CD4-positive, CD25-positive, alpha-beta regulatory T cell (primary cell): ENCODE measurements at regions not wholly inside any gene's neighbourhood (a gene's known extent, or its start where the extent isn't known, plus 50 kb on each side); places are given as distances from the start of the nearest gene placed in this dataset.
"Not testable (repeated sequence)": the region's sequence is repeated elsewhere in the genome, so short reads cannot be mapped to it uniquely, and the experiment has no call there.

Experiments used
- ATAC-seq, 2 donors: fragments of 150-1000 bp; cut with Tn5 transposase; one replicate each; pipeline ENCODE4 v1.10.0; 2021; ENCODE audit warnings: low read depth in 2 of 2, moderate number of reproducible peaks in 2 of 2, moderate library complexity in 1 of 2
- DNase-seq, 3 donors: peaks; one replicate each; pipeline versions ENCODE4 v3.0.0 to v3.0.0-alpha.2; 2012 to 2022; ENCODE audit warnings: mixed read lengths in 1 of 3
- H3K27ac ChIP-seq: one replicate; pipeline ENCODE4 v1.7.0; 2013; ENCODE audit warnings: mild to moderate bottlenecking, low read length; ENCODE audit not compliant: insufficient read depth, poor library complexity, severe bottlenecking
- H3K27me3 ChIP-seq: one replicate; pipeline ENCODE4 v1.7.0; 2013; ENCODE audit warnings: low read length; ENCODE audit not compliant: control insufficient read depth, insufficient read depth
- H3K36me3 ChIP-seq: one replicate; pipeline ENCODE4 v1.7.0; 2013; ENCODE audit warnings: mild to moderate bottlenecking, low read length, moderate library complexity; ENCODE audit not compliant: control insufficient read depth, insufficient read depth
- H3K4me1 ChIP-seq: 2 replicates; pipeline ENCODE4 v1.7.0; 2013; ENCODE audit warnings: mild to moderate bottlenecking, low read length; ENCODE audit not compliant: insufficient read depth, control insufficient read depth, poor library complexity, severe bottlenecking
- H3K4me3 ChIP-seq: one replicate; pipeline ENCODE4 v1.7.0; 2013; ENCODE audit warnings: low read depth, mild to moderate bottlenecking, low read length, moderate library complexity
- H3K9me3 ChIP-seq, 2 experiments: 1 replicate in 1 of 2; 2 replicates in 1 of 2; pipeline ENCODE4 v1.7.0; 2013; ENCODE audit warnings: low read length in 2 of 2, mild to moderate bottlenecking in 1 of 2, moderate library complexity in 1 of 2; ENCODE audit not compliant: control insufficient read depth in 2 of 2
- H3K27ac Mint-ChIP-seq, 3 donors: one replicate each; pipeline ENCODE4 v1.8.0; 2020 to 2022; ENCODE audit warnings: mild to moderate bottlenecking in 3 of 3, mixed read lengths in 3 of 3, moderate library complexity in 2 of 3
- H3K27me3 Mint-ChIP-seq: one replicate; pipeline ENCODE4 v1.8.0; 2022; ENCODE audit warnings: mild to moderate bottlenecking, mixed read lengths
- H3K36me3 Mint-ChIP-seq: one replicate; pipeline ENCODE4 v1.8.0; 2020; ENCODE audit warnings: mixed read lengths
- H3K4me1 Mint-ChIP-seq, 4 donors: one replicate each; pipeline ENCODE4 v1.8.0; 2020 to 2022; ENCODE audit warnings: mixed read lengths in 4 of 4, mild to moderate bottlenecking in 1 of 4
- H3K4me3 Mint-ChIP-seq, 4 donors: one replicate each; pipeline ENCODE4 v1.8.0; 2020 to 2022; ENCODE audit warnings: mild to moderate bottlenecking in 4 of 4, mixed read lengths in 4 of 4, moderate library complexity in 3 of 4
- H3K9me3 Mint-ChIP-seq, 7 donors: one replicate each; pipeline ENCODE4 v1.8.0; 2020 to 2022; ENCODE audit warnings: mixed read lengths in 7 of 7, mild to moderate bottlenecking in 3 of 7, moderate library complexity in 2 of 7

DNA sequence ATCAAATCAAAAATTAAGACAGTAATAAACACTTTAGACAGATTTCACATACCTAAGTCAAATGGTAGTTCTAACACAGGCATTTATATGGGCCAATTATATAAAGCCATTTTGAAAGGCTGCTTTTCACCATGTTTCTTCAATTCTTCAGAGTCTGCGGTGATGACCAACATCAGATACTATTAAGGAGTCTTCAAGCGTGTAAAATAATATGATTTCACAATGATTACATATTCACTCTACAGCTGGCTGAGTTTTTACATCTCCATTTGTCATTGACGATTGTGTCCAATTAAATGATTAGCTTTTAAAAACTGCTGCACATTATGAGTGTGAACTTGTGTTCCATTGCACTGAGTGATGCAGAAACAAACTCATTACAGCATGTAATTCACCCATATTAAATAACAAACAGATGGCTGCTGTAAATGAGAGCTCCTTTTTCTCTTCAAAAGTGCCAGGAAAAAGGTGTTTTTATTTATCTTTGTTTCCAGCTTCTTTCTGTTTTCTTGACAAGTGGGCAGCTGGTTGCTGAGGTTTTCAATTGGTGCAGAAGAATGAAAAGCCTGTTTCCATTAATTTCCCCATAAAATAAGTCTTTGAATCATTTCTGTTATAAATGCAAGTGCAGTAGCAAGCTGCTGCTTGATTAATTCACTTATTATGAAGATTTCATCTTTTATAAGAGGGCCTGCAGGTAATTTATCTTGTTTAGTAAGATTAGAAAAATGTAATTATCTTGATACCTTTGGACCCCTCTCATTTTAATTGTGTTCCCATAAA is 676.1 kb upstream of the KLHL1 start:
- H3K27ac ChIP-seq: no peak overlapping the region
- Mint-ChIP-seq H3K36me3 (no peaks in the 10 kb centered on the region), H3K27me3 (no peaks in the 10 kb centered on the region), H3K4me3 (no peak overlapping the region), H3K9me3 (peaks cover 0 to 8% (median 2%) of the 10 kb centered on the region in 7 donors), H3K27ac (no peak overlapping the region), H3K4me1 (no peaks in the 10 kb centered on the region)
- no peaks in the 10 kb centered on the region for H3K36me3 ChIP-seq
- DNase-seq (no peak), ATAC-seq (no peak)
- H3K4me1 ChIP-seq: no peaks in the 10 kb centered on the region
- H3K9me3 ChIP-seq: peaks cover 0 to 3% of the 10 kb centered on the region in 2 experiments
- no peaks in the 10 kb centered on the region for H3K27me3 ChIP-seq
- no peak overlapping the region for H3K4me3 ChIP-seq

DNA sequence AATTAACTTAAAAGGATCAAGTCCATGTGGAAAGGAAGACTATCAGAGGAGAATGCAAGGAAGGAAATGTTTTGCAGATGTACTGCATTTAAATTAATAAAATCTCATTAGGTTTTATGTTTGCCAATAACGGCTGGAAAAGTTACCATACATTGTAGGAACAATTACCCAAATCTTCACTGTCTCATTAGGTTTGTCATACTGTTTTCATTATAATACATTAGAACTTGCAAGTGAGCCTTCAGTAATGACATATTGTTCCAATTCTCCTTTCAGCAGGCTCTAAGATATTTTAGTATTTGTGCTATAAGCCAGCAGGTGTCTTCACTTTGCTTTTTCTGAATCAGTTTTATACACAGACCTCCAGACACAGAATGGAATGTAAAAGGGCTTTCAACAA is 661.6 kb upstream of the KLHL1 start:
- Histone ChIP-seq H3K27ac (no peak overlapping the region), H3K4me3 (no peak overlapping the region), H3K4me1 (no peaks in the 10 kb centered on the region), H3K27me3 (no peaks in the 10 kb centered on the region), H3K36me3 (no peaks in the 10 kb centered on the region), H3K9me3 (no peaks in the 10 kb centered on the region)
- Mint-ChIP-seq H3K4me3 (no peak overlapping the region), H3K9me3 (peaks cover 0 to 7% (median 1%) of the 10 kb centered on the region in 7 donors), H3K27me3 (no peaks in the 10 kb centered on the region), H3K36me3 (no peaks in the 10 kb centered on the region), H3K27ac (no peak overlapping the region), H3K4me1 (no peaks in the 10 kb centered on the region)
- DNase-seq (no peak), ATAC-seq (no peak)

GRCh38 chr13:70758932-70759331 is 650.7 kb upstream of the KLHL1 start:
- no peak for ATAC-seq

GRCh38 chr13:70756088-70756487 is 647.8 kb upstream of the KLHL1 start:
- Mint-ChIP-seq H3K4me3 (no peak overlapping the region), H3K9me3 (peaks cover 0 to 31% (median 5%) of the 10 kb centered on the region in 7 donors), H3K4me1 (no peaks in the 10 kb centered on the region), H3K36me3 (no peaks in the 10 kb centered on the region), H3K27ac (no peak overlapping the region), H3K27me3 (no peaks in the 10 kb centered on the region)
- Histone ChIP-seq H3K36me3 (no peaks in the 10 kb centered on the region), H3K4me1 (no peaks in the 10 kb centered on the region), H3K9me3 (peaks cover 0 to 1% of the 10 kb centered on the region in 2 experiments), H3K4me3 (no peak overlapping the region), H3K27me3 (no peaks in the 10 kb centered on the region), H3K27ac (no peak overlapping the region)
- ATAC-seq: no peak
- no peak for DNase-seq

More at GRCh38 chr13:70758932-70759331, 650.7 kb upstream of the KLHL1 start:
- Histone ChIP-seq H3K27ac (no peak overlapping the region), H3K4me3 (no peak overlapping the region), H3K36me3 (no peaks in the 10 kb centered on the region), H3K27me3 (no peaks in the 10 kb centered on the region), H3K9me3 (peaks cover 0 to 1% of the 10 kb centered on the region in 2 experiments), H3K4me1 (no peaks in the 10 kb centered on the region)
- no peaks in the 10 kb centered on the region for H3K27me3 Mint-ChIP-seq
- H3K27ac Mint-ChIP-seq: no peak overlapping the region
- H3K4me1 Mint-ChIP-seq: no peaks in the 10 kb centered on the region
- H3K9me3 Mint-ChIP-seq: peaks cover 0 to 23% (median 3%) of the 10 kb centered on the region in 7 donors
- H3K4me3 Mint-ChIP-seq: no peak overlapping the region
- DNase-seq: no peak
- no peaks in the 10 kb centered on the region for H3K36me3 Mint-ChIP-seq

- Mint-ChIP-seq H3K27me3 (no peaks in the 10 kb centered on the region), H3K36me3 (no peaks in the 10 kb centered on the region), H3K9me3 (peaks cover 0 to 29% (median 4%) of the 10 kb centered on the region in 7 donors), H3K4me1 (no peaks in the 10 kb centered on the region), H3K27ac (no peak overlapping the region), H3K4me3 (no peak overlapping the region)
- Histone ChIP-seq H3K4me3 (no peak overlapping the region), H3K27me3 (no peaks in the 10 kb centered on the region), H3K27ac (no peak overlapping the region), H3K9me3 (peaks cover 0 to 1% of the 10 kb centered on the region in 2 experiments), H3K4me1 (no peaks in the 10 kb centered on the region), H3K36me3 (no peaks in the 10 kb centered on the region)
- ATAC-seq (no peak), DNase-seq (no peak)
Measured at GRCh38 chr13:70755456-70755855, 647.2 kb upstream of the KLHL1 start.

DNA sequence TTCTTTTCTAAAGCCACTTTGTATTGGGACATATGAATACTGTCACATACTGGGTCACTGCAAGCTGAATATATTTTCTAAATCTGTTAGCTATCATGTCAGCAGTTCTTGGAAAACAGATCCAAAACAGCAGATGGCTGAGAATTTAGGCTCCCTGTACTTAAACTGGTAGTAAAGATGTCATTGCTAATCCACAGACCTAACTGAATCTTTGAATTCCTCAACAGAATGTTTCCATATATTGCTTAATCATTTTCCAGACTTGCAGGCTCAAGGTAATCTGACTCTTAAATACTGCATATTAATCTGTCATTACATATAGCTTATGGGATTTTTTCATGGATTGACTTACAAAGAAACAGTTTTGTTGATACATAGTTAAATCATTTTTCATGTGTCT is 639.0 kb upstream of the KLHL1 start:
- no peaks in the 10 kb centered on the region for H3K27me3 Mint-ChIP-seq
- Histone ChIP-seq H3K4me3 (no peak overlapping the region), H3K27ac (no peak overlapping the region), H3K9me3 (no peaks in the 10 kb centered on the region), H3K36me3 (no peaks in the 10 kb centered on the region), H3K27me3 (no peaks in the 10 kb centered on the region), H3K4me1 (no peaks in the 10 kb centered on the region)
- no peak overlapping the region for H3K4me3 Mint-ChIP-seq
- no peaks in the 10 kb centered on the region for H3K36me3 Mint-ChIP-seq
- H3K27ac Mint-ChIP-seq: no peak overlapping the region
- H3K4me1 Mint-ChIP-seq: no peaks in the 10 kb centered on the region
- ATAC-seq: no peak
- H3K9me3 Mint-ChIP-seq: peaks cover 2 to 22% (median 5%) of the 10 kb centered on the region in 7 donors
- DNase-seq: no peak

- not testable (repeated sequence) for H3K27ac ChIP-seq, H3K4me3 ChIP-seq, H3K4me3 Mint-ChIP-seq, H3K9me3 ChIP-seq, ATAC-seq, H3K4me1 Mint-ChIP-seq, H3K4me1 ChIP-seq, H3K27me3 Mint-ChIP-seq, H3K27me3 ChIP-seq, H3K36me3 Mint-ChIP-seq, DNase-seq, H3K36me3 ChIP-seq
- H3K27ac Mint-ChIP-seq: peak overlapping the region in 1 of 3 donors; percentile 14
- H3K9me3 Mint-ChIP-seq: peaks cover 0 to 18% (median 4%) of the 10 kb centered on the region in 7 donors
Measured at GRCh38 chr13:70746469-70746868, 638.2 kb upstream of the KLHL1 start.
